ENCODE measurements at regions not wholly inside any gene's neighbourhood (a gene's known extent, or its start where the extent isn't known, plus 50 kb on each side); places are given as distances from the start of the nearest gene placed in this dataset.

GRCh38 chr11:134756811-134757540, 344.9 kb upstream of the B3GAT1 start:
- Histone ChIP-seq H2AFZ (ENCODE audit: low read depth, low read length) (no peak overlapping the region), H3K4me3 (no peak overlapping the region), H3K27me3 (ENCODE audit: control insufficient read depth in 2 of 2, insufficient read depth in 2 of 2, low read length in 2 of 2) (peaks cover 3 to 45% of the 10 kb centered on the region in 2 experiments; a peak in 4 of 5 replicates), H3K27ac (ENCODE audit: extremely low read depth, low read depth, low read length) (no peak overlapping the region), H4K20me1 (replicated peaks; ENCODE audit: control insufficient read depth, insufficient read depth, low read length) (no peaks in the 10 kb centered on the region; the same call in 1 of the 2 replicates), H3K9ac (ENCODE audit: insufficient read depth in 1 of 2, low read depth in 2 of 2, low read length in 2 of 2) (no peak overlapping the region), H3K36me3 (ENCODE audit: control insufficient read depth, insufficient read depth, low read length) (no peaks in the 10 kb centered on the region), H3K9me3 (replicated peaks; ENCODE audit: control insufficient read depth, insufficient read depth, low read depth, low read length) (no peaks in the 10 kb centered on the region), H3K4me2 (ENCODE audit: insufficient read depth, low read length) (no peak overlapping the region), H3K79me2 (ENCODE audit: control insufficient read depth, insufficient read depth, low read length) (no peaks in the 10 kb centered on the region), H3K4me1 (replicated peaks in 1 of 2; ENCODE audit: control insufficient read depth in 2 of 2, insufficient read depth in 2 of 2, low read length in 2 of 2) (peaks cover 0 to 2% of the 10 kb centered on the region in 2 experiments; a peak in 1 of 5 replicates), H3K9me1 (ENCODE audit: control insufficient read depth, insufficient read depth, low read length) (no peaks in the 10 kb centered on the region)
- in situ Hi-C loops (cut with MboI) (no loop called here), intact Hi-C loops (cut with micrococcal nuclease) (no loop called here)
- ATAC-seq = no peak
- no peak for DNase-seq (ENCODE audit: extremely low read depth in 1 of 4, low spot score in 3 of 4)
- POLR2A ChIA-PET = interaction anchor here (0.7 kb wide), 1 partner anchor 390 kb away, joined by 4 read pairs; no protein-coding TSS in a partner anchor
- CTCF ChIA-PET (ENCODE audit: low intra/inter-chr PET ratio) = no interaction called here
- TF ChIP-seq, protein P1, sequence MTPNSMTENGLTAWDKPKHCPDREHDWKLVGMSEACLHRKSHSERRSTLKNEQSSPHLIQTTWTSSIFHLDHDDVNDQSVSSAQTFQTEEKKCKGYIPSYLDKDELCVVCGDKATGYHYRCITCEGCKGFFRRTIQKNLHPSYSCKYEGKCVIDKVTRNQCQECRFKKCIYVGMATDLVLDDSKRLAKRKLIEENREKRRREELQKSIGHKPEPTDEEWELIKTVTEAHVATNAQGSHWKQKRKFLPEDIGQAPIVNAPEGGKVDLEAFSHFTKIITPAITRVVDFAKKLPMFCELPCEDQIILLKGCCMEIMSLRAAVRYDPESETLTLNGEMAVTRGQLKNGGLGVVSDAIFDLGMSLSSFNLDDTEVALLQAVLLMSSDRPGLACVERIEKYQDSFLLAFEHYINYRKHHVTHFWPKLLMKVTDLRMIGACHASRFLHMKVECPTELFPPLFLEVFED (CRISPR knock-in tag; conservative IDR thresholded peaks at IDR 0.05) = no peak
- TF ChIP-seq NR2C1 (IDR thresholded peaks at IDR 0.05) (no peak), NR2C1 (tag; IDR thresholded peaks at IDR 0.05) (no peak), ZNF507 (tag; conservative IDR thresholded peaks at IDR 0.05) (no peak)
- WGBS (ENCODE audit: insufficient coverage, low coverage, missing lambda C conversion rate) = 0% methylated on average over 7 of the region's 9 CpGs
- BruUV-seq (replicated peaks) = no TSS peak
- no peak for FAIRE-seq
